SU-DHL-6 (cell line): ENCODE measurements at regions not wholly inside any gene's neighbourhood (a gene's known extent, or its start where the extent isn't known, plus 50 kb on each side); places are given as distances from the start of the nearest gene placed in this dataset.

ENCODE experiments used
- H2AFZ ChIP-seq: fragments of 200-600 bp; sonication (generic); 2 replicates; pipeline ENCODE4 v1.6.1; 2014; ENCODE audit warnings: low read depth, mild to moderate bottlenecking, moderate library complexity, mixed read lengths, antibody characterized with exemption, low read length; ENCODE audit not compliant: severe bottlenecking
- H3F3A ChIP-seq: fragments of 200-600 bp; shearing (Covaris generic); 2 replicates; pipeline ENCODE4 v1.6.0; 2016; ENCODE audit warnings: antibody characterized with exemption, mild to moderate bottlenecking; ENCODE audit not compliant: insufficient read depth
- H3K27ac ChIP-seq: fragments of 200-600 bp; sonication (generic); 2 replicates; pipeline ENCODE4 v1.5.1; 2016; ENCODE audit warnings: low read depth, mild to moderate bottlenecking, low read length, moderate library complexity, mixed read lengths
- H3K27me3 ChIP-seq: fragments of 200-600 bp; sonication (generic), shearing (Covaris generic); 2 replicates; pipeline ENCODE4 v1.6.0; 2014; ENCODE audit warnings: mild to moderate bottlenecking, low read length
- H3K36me3 ChIP-seq: fragments of 200-600 bp; sonication (generic); 2 replicates; pipeline ENCODE4 v1.6.1; 2014; ENCODE audit warnings: mild to moderate bottlenecking, low read length, mixed read lengths
- H3K4me2 ChIP-seq: fragments of 300-600, 200-600 bp; shearing (Covaris generic), sonication (generic); 2 replicates; pipeline ENCODE4 v1.6.0; 2014; ENCODE audit warnings: low read length, low read depth, mild to moderate bottlenecking; ENCODE audit not compliant: poor library complexity, severe bottlenecking
- H3K4me3 ChIP-seq: fragments of 200-600 bp; sonication (generic); 2 replicates; pipeline ENCODE4 v1.5.1; 2014; ENCODE audit warnings: antibody characterized with exemption, low read length, mild to moderate bottlenecking, mixed read lengths; ENCODE audit not compliant: insufficient read depth, poor library complexity, severe bottlenecking
- H3K79me2 ChIP-seq: fragments of 200-600 bp; sonication (generic); 2 replicates; pipeline ENCODE4 v1.6.1; 2014; ENCODE audit warnings: mild to moderate bottlenecking, low read length, moderate library complexity; ENCODE audit not compliant: insufficient read depth
- H3K9ac ChIP-seq: fragments of 200-600 bp; sonication (generic); 2 replicates; pipeline ENCODE4 v1.7.0; 2014; ENCODE audit warnings: mild to moderate bottlenecking, low read length
- H3K9me2 ChIP-seq: fragments of 200-600 bp; sonication (generic); replicated peaks from 2 replicates; pipeline ENCODE4 v1.6.1; 2014; ENCODE audit warnings: low read length; ENCODE audit not compliant: insufficient read depth
- H3K9me3 ChIP-seq: fragments of 200-600 bp; sonication (generic); 2 replicates; pipeline ENCODE4 v1.6.1; 2014; ENCODE audit warnings: low read length, mixed read lengths; ENCODE audit not compliant: insufficient read depth
- H4K20me1 ChIP-seq: fragments of 200-600 bp; sonication (generic); 2 replicates; pipeline ENCODE4 v1.6.1; 2014; ENCODE audit warnings: low read depth, mild to moderate bottlenecking, antibody characterized with exemption, low read length, moderate library complexity, mixed read lengths
- EZH2phosphoT487 ChIP-seq: fragments of 200-600 bp; sonication (generic), shearing (Covaris generic); conservative IDR thresholded peaks from 2 replicates; pipeline ENCODE4 v1.6.1; 2018; ENCODE audit warnings: mild to moderate bottlenecking, antibody characterized with exemption, low read length, moderate library complexity, mixed read lengths
- TF ChIP-seq, protein P1 (sequence below): fragments of 200-600 bp; sonication (generic); IDR thresholded peaks from one replicate; pipeline ENCODE4 v1.5.1; 2017; ENCODE audit warnings: antibody characterized with exemption, mild to moderate bottlenecking, low read length, moderate library complexity; ENCODE audit not compliant: insufficient read depth, poor library complexity, severe bottlenecking

DNA sequence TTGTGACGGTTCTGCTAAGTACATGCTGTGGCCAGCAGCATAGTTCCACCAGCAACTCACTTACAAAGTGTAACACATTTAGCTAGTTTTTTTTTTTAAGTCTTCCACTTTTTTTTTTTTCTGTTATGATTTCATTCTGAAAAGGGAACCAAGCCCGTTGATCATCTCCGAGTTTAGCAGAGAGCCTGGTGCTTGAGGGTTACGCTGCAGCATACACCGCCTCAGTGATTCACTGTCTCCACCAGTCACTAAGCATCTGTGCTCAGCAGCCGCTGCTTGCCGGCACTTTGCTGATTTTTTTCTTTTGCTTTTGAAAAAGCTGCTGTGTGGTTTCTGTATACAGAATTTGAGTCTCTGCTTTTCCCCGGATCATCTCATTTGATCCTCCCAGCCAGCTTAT is 194.5 kb upstream of the CDH13 start:
- no peaks in the 10 kb centered on the region for H3K36me3 ChIP-seq
- no peak for TF ChIP-seq EZH2phosphoT487
- TF ChIP-seq, protein P1, sequence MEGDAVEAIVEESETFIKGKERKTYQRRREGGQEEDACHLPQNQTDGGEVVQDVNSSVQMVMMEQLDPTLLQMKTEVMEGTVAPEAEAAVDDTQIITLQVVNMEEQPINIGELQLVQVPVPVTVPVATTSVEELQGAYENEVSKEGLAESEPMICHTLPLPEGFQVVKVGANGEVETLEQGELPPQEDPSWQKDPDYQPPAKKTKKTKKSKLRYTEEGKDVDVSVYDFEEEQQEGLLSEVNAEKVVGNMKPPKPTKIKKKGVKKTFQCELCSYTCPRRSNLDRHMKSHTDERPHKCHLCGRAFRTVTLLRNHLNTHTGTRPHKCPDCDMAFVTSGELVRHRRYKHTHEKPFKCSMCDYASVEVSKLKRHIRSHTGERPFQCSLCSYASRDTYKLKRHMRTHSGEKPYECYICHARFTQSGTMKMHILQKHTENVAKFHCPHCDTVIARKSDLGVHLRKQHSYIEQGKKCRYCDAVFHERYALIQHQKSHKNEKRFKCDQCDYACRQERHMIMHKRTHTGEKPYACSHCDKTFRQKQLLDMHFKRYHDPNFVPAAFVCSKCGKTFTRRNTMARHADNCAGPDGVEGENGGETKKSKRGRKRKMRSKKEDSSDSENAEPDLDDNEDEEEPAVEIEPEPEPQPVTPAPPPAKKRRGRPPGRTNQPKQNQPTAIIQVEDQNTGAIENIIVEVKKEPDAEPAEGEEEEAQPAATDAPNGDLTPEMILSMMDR, result no peak
- no peak overlapping the region for H3K9ac ChIP-seq
- H3K27ac ChIP-seq, result no peak overlapping the region
- H3K4me3 ChIP-seq, result no peak overlapping the region
- H3K9me3 ChIP-seq, result no peaks in the 10 kb centered on the region
- H3K9me2 ChIP-seq, result no peaks in the 10 kb centered on the region
- no peaks in the 10 kb centered on the region for H4K20me1 ChIP-seq
- H3K27me3 ChIP-seq, result no peaks in the 10 kb centered on the region
- H2AFZ ChIP-seq, result no peak overlapping the region
- no peak overlapping the region for H3K4me2 ChIP-seq
- H3K79me2 ChIP-seq, result no peaks in the 10 kb centered on the region
- no peaks in the 10 kb centered on the region for H3F3A ChIP-seq

DNA sequence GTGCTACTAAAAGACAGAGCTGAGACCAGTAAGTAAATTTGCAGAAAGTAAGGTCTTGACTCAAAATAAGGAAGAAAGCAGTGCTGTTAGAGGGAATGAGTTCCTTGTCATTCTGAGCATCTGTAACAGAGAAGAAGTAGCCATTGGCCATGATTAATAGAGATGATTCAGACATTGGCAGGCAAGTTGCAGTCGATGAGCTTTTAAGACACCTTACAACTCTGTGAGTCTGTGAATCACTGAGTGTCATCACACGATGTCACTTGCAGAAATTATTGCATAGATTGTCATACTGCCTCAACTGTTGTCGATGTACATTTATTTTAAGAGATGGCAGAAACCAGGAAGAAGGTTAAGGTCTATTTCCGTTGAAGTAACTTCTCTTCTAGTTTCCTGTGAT is 201.1 kb upstream of the CDH13 start:
- no peaks in the 10 kb centered on the region for H3K79me2 ChIP-seq
- no peak overlapping the region for H2AFZ ChIP-seq
- H3K36me3 ChIP-seq, result no peaks in the 10 kb centered on the region
- no peaks in the 10 kb centered on the region for H4K20me1 ChIP-seq
- TF ChIP-seq, protein P1, result no peak
- no peak for TF ChIP-seq EZH2phosphoT487
- no peaks in the 10 kb centered on the region for H3K27me3 ChIP-seq
- no peaks in the 10 kb centered on the region for H3K9me3 ChIP-seq
- H3K9ac ChIP-seq, result no peak overlapping the region
- H3K4me3 ChIP-seq, result no peak overlapping the region
- no peak overlapping the region for H3K27ac ChIP-seq
- no peaks in the 10 kb centered on the region for H3K9me2 ChIP-seq
- no peak overlapping the region for H3K4me2 ChIP-seq
- no peaks in the 10 kb centered on the region for H3F3A ChIP-seq

DNA sequence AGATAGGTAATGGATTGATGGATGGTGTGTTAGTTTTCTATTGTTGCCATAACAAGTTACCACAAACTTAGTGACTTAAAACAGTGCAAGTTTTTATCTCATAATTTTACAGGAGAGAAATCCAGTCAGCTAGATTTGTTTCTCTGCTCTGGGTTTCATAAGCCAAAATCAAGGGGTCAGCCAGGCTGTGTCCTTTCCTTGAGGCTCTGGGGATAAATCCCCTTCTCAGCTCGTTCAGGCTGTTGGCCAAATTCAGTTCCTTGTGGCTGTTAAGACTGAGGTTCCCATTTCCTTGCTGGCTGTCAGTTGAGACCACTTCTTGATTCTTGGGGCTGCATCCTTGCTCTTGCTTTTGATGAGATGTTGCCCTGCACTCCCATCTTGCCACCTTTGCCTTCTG is 204.9 kb upstream of the CDH13 start:
- no peak overlapping the region for H3K27ac ChIP-seq
- H3K4me2 ChIP-seq, result no peak overlapping the region
- H2AFZ ChIP-seq, result no peak overlapping the region
- H3K79me2 ChIP-seq, result no peaks in the 10 kb centered on the region
- no peaks in the 10 kb centered on the region for H4K20me1 ChIP-seq
- H3K27me3 ChIP-seq, result no peaks in the 10 kb centered on the region
- TF ChIP-seq, protein P1, result no peak
- no peak for TF ChIP-seq EZH2phosphoT487
- H3K36me3 ChIP-seq, result no peaks in the 10 kb centered on the region
- no peaks in the 10 kb centered on the region for H3K9me3 ChIP-seq
- no peak overlapping the region for H3K9ac ChIP-seq
- H3F3A ChIP-seq, result no peaks in the 10 kb centered on the region
- no peak overlapping the region for H3K4me3 ChIP-seq
- no peaks in the 10 kb centered on the region; the same call in 1 of the 2 replicates for H3K9me2 ChIP-seq
